ENCODE measurements at regions not wholly inside any gene's neighbourhood (a gene's known extent, or its start where the extent isn't known, plus 50 kb on each side); places are given as distances from the start of the nearest gene placed in this dataset.

GRCh38 chr12:19960527-19960926 lies 407.8 kb upstream of the PDE3A start (continued):
- TF ChIP-seq TEAD4 (CRISPR knock-in tag; IDR thresholded peaks at IDR 0.05) = no peak

- Mint-ChIP-seq H3K36me3 (no peaks in the 10 kb centered on the region), H3K4me3 (no peak overlapping the region), H3K9me3 (no peaks in the 10 kb centered on the region; the same call in 1 of the 2 replicates), H3K4me1 (peaks cover 3% of the 10 kb centered on the region), H3K27ac (no peak overlapping the region), H3K27me3 (ENCODE audit: low read depth) (no peaks in the 10 kb centered on the region)
- CTCF ChIA-PET = no interaction called here
- POLR2A ChIA-PET = no interaction called here
- ATAC-seq = no peak
- DNase-seq (ENCODE audit: low spot score) = no peak
- TF ChIP-seq, protein P1, sequence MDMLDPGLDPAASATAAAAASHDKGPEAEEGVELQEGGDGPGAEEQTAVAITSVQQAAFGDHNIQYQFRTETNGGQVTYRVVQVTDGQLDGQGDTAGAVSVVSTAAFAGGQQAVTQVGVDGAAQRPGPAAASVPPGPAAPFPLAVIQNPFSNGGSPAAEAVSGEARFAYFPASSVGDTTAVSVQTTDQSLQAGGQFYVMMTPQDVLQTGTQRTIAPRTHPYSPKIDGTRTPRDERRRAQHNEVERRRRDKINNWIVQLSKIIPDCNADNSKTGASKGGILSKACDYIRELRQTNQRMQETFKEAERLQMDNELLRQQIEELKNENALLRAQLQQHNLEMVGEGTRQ (CRISPR knock-in tag; IDR thresholded peaks at IDR 0.05) = no peak
- no peak for TF ChIP-seq CBFB (CRISPR knock-in tag; IDR thresholded peaks at IDR 0.05; ENCODE audit: low read depth)
- TF ChIP-seq OVOL2 (CRISPR knock-in tag; IDR thresholded peaks at IDR 0.05; ENCODE audit: borderline replicate concordance) = no peak
- TF ChIP-seq ZNF396 (CRISPR knock-in tag; IDR thresholded peaks at IDR 0.05; ENCODE audit: borderline replicate concordance) = no peak
- no peak for TF ChIP-seq HMGA2 (CRISPR knock-in tag; IDR thresholded peaks at IDR 0.05)
- TF ChIP-seq GABPB1 (CRISPR knock-in tag; IDR thresholded peaks at IDR 0.05) = no peak
- TF ChIP-seq, protein P2, sequence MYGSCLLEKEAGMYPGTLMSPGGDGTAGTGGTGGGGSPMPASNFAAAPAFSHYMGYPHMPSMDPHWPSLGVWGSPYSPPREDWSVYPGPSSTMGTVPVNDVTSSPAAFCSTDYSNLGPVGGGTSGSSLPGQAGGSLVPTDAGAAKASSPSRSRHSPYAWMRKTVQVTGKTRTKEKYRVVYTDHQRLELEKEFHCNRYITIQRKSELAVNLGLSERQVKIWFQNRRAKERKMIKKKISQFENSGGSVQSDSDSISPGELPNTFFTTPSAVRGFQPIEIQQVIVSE (CRISPR knock-in tag; IDR thresholded peaks at IDR 0.05; ENCODE audit: borderline replicate concordance) = no peak
- TF ChIP-seq ZMAT4 (CRISPR knock-in tag; IDR thresholded peaks at IDR 0.05) = no peak
- no peak for TF ChIP-seq TCF7 (CRISPR knock-in tag; IDR thresholded peaks at IDR 0.05; ENCODE audit: low read depth)
- TF ChIP-seq TEAD1 (CRISPR knock-in tag; IDR thresholded peaks at IDR 0.05) = no peak
- TF ChIP-seq SMAD3 (CRISPR knock-in tag; IDR thresholded peaks at IDR 0.05; ENCODE audit: borderline replicate concordance) = no peak
- TF ChIP-seq STAT6 (CRISPR knock-in tag; conservative IDR thresholded peaks at IDR 0.05; ENCODE audit: low read depth) = no peak
- TF ChIP-seq, protein P3, sequence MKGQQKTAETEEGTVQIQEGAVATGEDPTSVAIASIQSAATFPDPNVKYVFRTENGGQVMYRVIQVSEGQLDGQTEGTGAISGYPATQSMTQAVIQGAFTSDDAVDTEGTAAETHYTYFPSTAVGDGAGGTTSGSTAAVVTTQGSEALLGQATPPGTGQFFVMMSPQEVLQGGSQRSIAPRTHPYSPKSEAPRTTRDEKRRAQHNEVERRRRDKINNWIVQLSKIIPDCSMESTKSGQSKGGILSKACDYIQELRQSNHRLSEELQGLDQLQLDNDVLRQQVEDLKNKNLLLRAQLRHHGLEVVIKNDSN (CRISPR knock-in tag; IDR thresholded peaks at IDR 0.05) = no peak
- no peak for TF ChIP-seq E2F4 (CRISPR knock-in tag; IDR thresholded peaks at IDR 0.05; ENCODE audit: borderline replicate concordance, low read depth)
- no peak for TF ChIP-seq SOX15 (CRISPR knock-in tag; IDR thresholded peaks at IDR 0.05)
- TF ChIP-seq, protein P4, sequence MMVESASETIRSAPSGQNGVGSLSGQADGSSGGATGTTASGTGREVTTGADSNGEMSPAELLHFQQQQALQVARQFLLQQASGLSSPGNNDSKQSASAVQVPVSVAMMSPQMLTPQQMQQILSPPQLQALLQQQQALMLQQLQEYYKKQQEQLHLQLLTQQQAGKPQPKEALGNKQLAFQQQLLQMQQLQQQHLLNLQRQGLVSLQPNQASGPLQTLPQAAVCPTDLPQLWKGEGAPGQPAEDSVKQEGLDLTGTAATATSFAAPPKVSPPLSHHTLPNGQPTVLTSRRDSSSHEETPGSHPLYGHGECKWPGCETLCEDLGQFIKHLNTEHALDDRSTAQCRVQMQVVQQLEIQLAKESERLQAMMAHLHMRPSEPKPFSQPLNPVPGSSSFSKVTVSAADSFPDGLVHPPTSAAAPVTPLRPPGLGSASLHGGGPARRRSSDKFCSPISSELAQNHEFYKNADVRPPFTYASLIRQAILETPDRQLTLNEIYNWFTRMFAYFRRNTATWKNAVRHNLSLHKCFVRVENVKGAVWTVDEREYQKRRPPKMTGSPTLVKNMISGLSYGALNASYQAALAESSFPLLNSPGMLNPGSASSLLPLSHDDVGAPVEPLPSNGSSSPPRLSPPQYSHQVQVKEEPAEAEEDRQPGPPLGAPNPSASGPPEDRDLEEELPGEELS (CRISPR knock-in tag; IDR thresholded peaks at IDR 0.05) = no peak
- TF ChIP-seq CREB1 (CRISPR knock-in tag; IDR thresholded peaks at IDR 0.05) = no peak
- no peak for TF ChIP-seq ZNF423 (CRISPR knock-in tag; IDR thresholded peaks at IDR 0.05)
- no peak for TF ChIP-seq ZNF138 (CRISPR knock-in tag; conservative IDR thresholded peaks at IDR 0.05)
- TF ChIP-seq AR (CRISPR knock-in tag; IDR thresholded peaks at IDR 0.05) = no peak
Observed at GRCh38 chr12:19962192-19962591, 406.1 kb upstream of the PDE3A start.
